ENCODE measurements at regions not wholly inside any gene's neighbourhood (a gene's known extent, or its start where the extent isn't known, plus 50 kb on each side); places are given as distances from the start of the nearest gene placed in this dataset.

GRCh38 chr15:87403973-87404372 is 852.6 kb downstream of the NTRK3 start (continued):
- TF ChIP-seq REST (IDR thresholded peaks at IDR 0.05; ENCODE audit: unreplicated experiment) = no peak
- no peak for TF ChIP-seq STAT1 (IDR thresholded peaks at IDR 0.05; ENCODE audit: unreplicated experiment)
- TF ChIP-seq JUNB (IDR thresholded peaks at IDR 0.05; ENCODE audit: unreplicated experiment) = no peak
- TF ChIP-seq NANOG (IDR thresholded peaks at IDR 0.05; ENCODE audit: borderline replicate concordance) = no peak

GRCh38 chr15:87401973-87402372 is 854.6 kb downstream of the NTRK3 start:
- Mint-ChIP-seq H3K27ac (no peak overlapping the region), H3K36me3 (ENCODE audit: low read depth) (no peaks in the 10 kb centered on the region), H3K27me3 (ENCODE audit: insufficient read depth, low read depth, poor library complexity) (no peaks in the 10 kb centered on the region), H3K9me3 (no peaks in the 10 kb centered on the region), H3K4me1 (peaks cover 11% of the 10 kb centered on the region; the same call in 2 of the 3 replicates), H3K4me3 (no peak overlapping the region)
- H3K36me3 ChIP-seq (ENCODE audit: insufficient read depth) = no peaks in the 10 kb centered on the region
- no peaks in the 10 kb centered on the region for H4K20me1 ChIP-seq (replicated peaks; ENCODE audit: insufficient read depth)
- no peak overlapping the region for H3K4me3 ChIP-seq
- H3K27ac ChIP-seq (ENCODE audit: low read depth) = no peak overlapping the region
- H3K9me2 ChIP-seq (ENCODE audit: insufficient read depth) = peaks cover 8% of the 10 kb centered on the region
- peak; percentile 79 for ATAC-seq
- H3K4me1 ChIP-seq (ENCODE audit: insufficient read depth) = peaks cover 4% of the 10 kb centered on the region; the same call in 1 of the 2 replicates
- no peak overlapping the region for H2AFZ ChIP-seq
- no peaks in the 10 kb centered on the region for H3K27me3 ChIP-seq (ENCODE audit: insufficient read depth)
- no peaks in the 10 kb centered on the region for H3F3A ChIP-seq (replicated peaks; ENCODE audit: low read depth)
- H3K79me2 ChIP-seq (replicated peaks; ENCODE audit: insufficient read depth) = no peaks in the 10 kb centered on the region
- peak; percentile 50 for DNase-seq (ENCODE audit: low spot score)
- H3K4me2 ChIP-seq = no peak overlapping the region
- no peak for TF ChIP-seq STAT1 (IDR thresholded peaks at IDR 0.05; ENCODE audit: unreplicated experiment)
- no peak for TF ChIP-seq CREB1 (CRISPR knock-in tag; IDR thresholded peaks at IDR 0.05; ENCODE audit: low read depth)
- no peak for TF ChIP-seq ZNF462 (CRISPR knock-in tag; IDR thresholded peaks at IDR 0.05)
- no peak for TF ChIP-seq POLR2AphosphoS5 (IDR thresholded peaks at IDR 0.05; ENCODE audit: low read depth)
- no peak for TF ChIP-seq CTCF (conservative IDR thresholded peaks at IDR 0.05; ENCODE audit: low read depth in 2 of 2)
- no peak for TF ChIP-seq NANOG (IDR thresholded peaks at IDR 0.05; ENCODE audit: borderline replicate concordance)
- TF ChIP-seq JUNB (IDR thresholded peaks at IDR 0.05; ENCODE audit: unreplicated experiment) = no peak
- TF ChIP-seq ZNF331 (CRISPR knock-in tag; IDR thresholded peaks at IDR 0.05; ENCODE audit: low read depth) = no peak
- TF ChIP-seq REST (IDR thresholded peaks at IDR 0.05; ENCODE audit: unreplicated experiment) = no peak
- no peak for TF ChIP-seq EZH2 (IDR thresholded peaks at IDR 0.05; ENCODE audit: low read depth, unreplicated experiment)
